ENCODE measurements at regions not wholly inside any gene's neighbourhood (a gene's known extent, or its start where the extent isn't known, plus 50 kb on each side); places are given as distances from the start of the nearest gene placed in this dataset.

GRCh38 chr12:24555730-24556129, 393.2 kb downstream of the BCAT1 start:
- Histone ChIP-seq H3K27ac (no peak overlapping the region), H3K9me3 (no peaks in the 10 kb centered on the region), H3K4me1 (peaks cover 0 to 13% (median 0%) of the 10 kb centered on the region in 6 donors), H3K27me3 (replicated peaks in 1 of 7) (peaks cover 0 to 14% (median 2%) of the 10 kb centered on the region in 7 donors), H3K36me3 (no peaks in the 10 kb centered on the region), H3K4me3 (no peak overlapping the region)
- no peak for DNase-seq
- 48 to 59% (median 53%) methylated on average over 2 of the region's 2 CpGs for WGBS, 5 donors
- intact Hi-C loops (cut with DNase I; ENCODE audit: low total_unique reads): no loop called here
- TF ChIP-seq POLR2A (IDR thresholded peaks at IDR 0.05): no peak
- no peak for TF ChIP-seq POLR2AphosphoS5 (IDR thresholded peaks at IDR 0.05)
- no peak for TF ChIP-seq CTCF (IDR thresholded peaks at IDR 0.05 in 8 of 11, conservative IDR thresholded peaks at IDR 0.05 in 3 of 11)

- intact Hi-C loops (cut with DNase I; ENCODE audit: low total_unique reads): no loop called here
- Histone ChIP-seq H3K27ac (no peak overlapping the region), H3K4me1 (peaks cover 0 to 4% (median 0%) of the 10 kb centered on the region in 6 donors), H3K27me3 (replicated peaks in 1 of 7) (peaks cover 0 to 4% (median 0%) of the 10 kb centered on the region in 7 donors), H3K9me3 (no peaks in the 10 kb centered on the region), H3K4me3 (no peak overlapping the region), H3K36me3 (no peaks in the 10 kb centered on the region)
- TF ChIP-seq POLR2A (IDR thresholded peaks at IDR 0.05) (no peak), CTCF (IDR thresholded peaks at IDR 0.05 in 8 of 11, conservative IDR thresholded peaks at IDR 0.05 in 3 of 11) (no peak), POLR2AphosphoS5 (IDR thresholded peaks at IDR 0.05) (no peak)
- 83 to 92% (median 90%) methylated on average over 11 of the region's 11 CpGs for WGBS, 5 donors
- DNase-seq: no peak
Observed at GRCh38 chr12:24554612-24555295, 394.1 kb downstream of the BCAT1 start.

- intact Hi-C loops (cut with DNase I; ENCODE audit: low total_unique reads): no loop called here
- H3K36me3 ChIP-seq: no peaks in the 10 kb centered on the region
- no peaks in the 10 kb centered on the region for H3K9me3 ChIP-seq
- peaks cover 0 to 3% (median 0%) of the 10 kb centered on the region in 7 donors for H3K27me3 ChIP-seq (replicated peaks in 1 of 7)
- H3K4me1 ChIP-seq: no peaks in the 10 kb centered on the region
- no peak for DNase-seq
- H3K4me3 ChIP-seq: no peak overlapping the region
- H3K27ac ChIP-seq: no peak overlapping the region
- 61 to 87% (median 72%) methylated on average over 3 of the region's 3 CpGs for WGBS, 5 donors
- TF ChIP-seq POLR2AphosphoS5 (IDR thresholded peaks at IDR 0.05): no peak
- TF ChIP-seq POLR2A (IDR thresholded peaks at IDR 0.05): no peak
- TF ChIP-seq CTCF (IDR thresholded peaks at IDR 0.05 in 8 of 11, conservative IDR thresholded peaks at IDR 0.05 in 3 of 11): no peak
Observed at GRCh38 chr12:24553259-24553658, 395.6 kb downstream of the BCAT1 start.

GRCh38 chr12:24551163-24551786, 397.6 kb downstream of the BCAT1 start:
- 64 to 84% (median 80%) methylated on average over 10 of the region's 10 CpGs for WGBS, 5 donors
- Histone ChIP-seq H3K27me3 (replicated peaks in 1 of 7) (no peaks in the 10 kb centered on the region), H3K27ac (no peak overlapping the region), H3K36me3 (no peaks in the 10 kb centered on the region), H3K9me3 (no peaks in the 10 kb centered on the region), H3K4me3 (peak overlapping the region in 1 of 8 donors; percentile 14), H3K4me1 (no peaks in the 10 kb centered on the region)
- intact Hi-C loops (cut with DNase I; ENCODE audit: low total_unique reads): no loop called here
- TF ChIP-seq CTCF (IDR thresholded peaks at IDR 0.05 in 8 of 11, conservative IDR thresholded peaks at IDR 0.05 in 3 of 11): no peak
- no peak for TF ChIP-seq POLR2AphosphoS5 (IDR thresholded peaks at IDR 0.05)
- no peak for TF ChIP-seq POLR2A (IDR thresholded peaks at IDR 0.05)
- DNase-seq: no peak

All from spleen (tissue), 11 donors.